Astrocyte of the spinal cord (primary cell): ENCODE measurements at regions not wholly inside any gene's neighbourhood (a gene's known extent, or its start where the extent isn't known, plus 50 kb on each side); places are given as distances from the start of the nearest gene placed in this dataset.

Source experiments
- DNase-seq: peaks from one replicate; pipeline ENCODE4 v3.0.0; 2011; ENCODE audit warnings: low read depth, low spot score
- H3K4me3 ChIP-seq: 2 replicates; pipeline ENCODE4 v1.5.1; 2011; ENCODE audit warnings: low read depth, mild to moderate bottlenecking, low read length, moderate library complexity
- in situ Hi-C: cut with HindIII; loops from 2 replicates; pipeline ENCODE4 v1.10.0; 2017; ENCODE audit warnings: low sequenced_read_pairs
- TF ChIP-seq, protein P1 (sequence below): IDR thresholded peaks from 2 replicates; pipeline ENCODE4 v1.5.1; 2012; ENCODE audit warnings: low read depth, mild to moderate bottlenecking, low read length, inconsistent platforms

GRCh38 chr2:58923869-58924268 lies 682.7 kb upstream of the FANCL start:
- TF ChIP-seq, protein P1, sequence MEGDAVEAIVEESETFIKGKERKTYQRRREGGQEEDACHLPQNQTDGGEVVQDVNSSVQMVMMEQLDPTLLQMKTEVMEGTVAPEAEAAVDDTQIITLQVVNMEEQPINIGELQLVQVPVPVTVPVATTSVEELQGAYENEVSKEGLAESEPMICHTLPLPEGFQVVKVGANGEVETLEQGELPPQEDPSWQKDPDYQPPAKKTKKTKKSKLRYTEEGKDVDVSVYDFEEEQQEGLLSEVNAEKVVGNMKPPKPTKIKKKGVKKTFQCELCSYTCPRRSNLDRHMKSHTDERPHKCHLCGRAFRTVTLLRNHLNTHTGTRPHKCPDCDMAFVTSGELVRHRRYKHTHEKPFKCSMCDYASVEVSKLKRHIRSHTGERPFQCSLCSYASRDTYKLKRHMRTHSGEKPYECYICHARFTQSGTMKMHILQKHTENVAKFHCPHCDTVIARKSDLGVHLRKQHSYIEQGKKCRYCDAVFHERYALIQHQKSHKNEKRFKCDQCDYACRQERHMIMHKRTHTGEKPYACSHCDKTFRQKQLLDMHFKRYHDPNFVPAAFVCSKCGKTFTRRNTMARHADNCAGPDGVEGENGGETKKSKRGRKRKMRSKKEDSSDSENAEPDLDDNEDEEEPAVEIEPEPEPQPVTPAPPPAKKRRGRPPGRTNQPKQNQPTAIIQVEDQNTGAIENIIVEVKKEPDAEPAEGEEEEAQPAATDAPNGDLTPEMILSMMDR, result no peak
- H3K4me3 ChIP-seq, result no peak overlapping the region
- DNase-seq, result peak; percentile 97
- in situ Hi-C loops, result no loop called here

- in situ Hi-C loops, result no loop called here
- H3K4me3 ChIP-seq, result no peak overlapping the region
- DNase-seq, result no peak
- TF ChIP-seq, protein P1, result no peak
Measured at GRCh38 chr2:58922245-58922644, 681.1 kb upstream of the FANCL start.

GRCh38 chr2:58921676-58922075 lies 680.6 kb upstream of the FANCL start:
- TF ChIP-seq, protein P1, result no peak
- in situ Hi-C loops, result no loop called here
- no peak overlapping the region for H3K4me3 ChIP-seq
- no peak for DNase-seq

DNA sequence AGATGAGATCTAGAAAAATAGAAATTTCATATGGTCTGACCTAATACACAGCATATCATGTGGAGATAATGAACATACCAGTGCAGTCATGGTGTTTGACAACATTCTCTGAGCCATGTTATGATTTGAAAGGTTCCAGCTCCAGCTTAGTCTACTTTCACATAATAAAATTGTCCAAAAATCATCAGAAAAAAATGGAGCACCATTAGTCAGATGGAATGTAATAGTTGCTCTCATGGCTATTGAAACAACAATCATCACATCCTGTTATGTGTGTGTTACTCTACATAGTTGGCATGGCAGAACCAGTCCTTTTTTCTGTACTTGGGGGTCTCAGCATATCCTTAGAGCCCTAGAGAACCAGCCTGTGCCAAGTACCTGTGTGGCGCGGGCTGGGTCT lies 678.9 kb upstream of the FANCL start:
- TF ChIP-seq, protein P1, result no peak
- in situ Hi-C loops, result no loop called here
- H3K4me3 ChIP-seq, result no peak overlapping the region
- peak; percentile 53 for DNase-seq

GRCh38 chr2:58919316-58919715 lies 678.2 kb upstream of the FANCL start:
- in situ Hi-C loops, result no loop called here
- H3K4me3 ChIP-seq, result no peak overlapping the region
- no peak for DNase-seq
- TF ChIP-seq, protein P1, result no peak

DNA sequence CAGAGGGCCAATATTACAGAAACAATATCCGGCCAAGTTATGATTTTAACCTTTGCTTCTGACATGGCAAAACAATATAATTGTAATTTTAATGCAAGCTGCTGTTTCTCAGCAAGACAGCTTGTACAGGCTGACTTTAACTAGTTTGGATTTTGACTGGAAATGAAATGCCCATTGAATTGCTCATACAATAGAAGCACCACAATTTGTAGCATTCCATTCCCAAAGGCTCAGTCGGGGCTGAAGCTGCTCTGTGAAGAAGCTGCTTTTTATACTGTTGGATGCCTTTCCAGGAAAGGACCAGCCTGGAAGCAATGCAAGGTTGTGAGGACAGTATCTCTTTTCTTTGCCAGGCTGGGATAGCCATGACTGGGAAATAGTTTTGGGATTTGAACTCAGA lies 677.0 kb upstream of the FANCL start:
- in situ Hi-C loops, result no loop called here
- TF ChIP-seq, protein P1, result no peak
- peak; percentile 77 for DNase-seq
- H3K4me3 ChIP-seq, result no peak overlapping the region

GRCh38 chr2:58917596-58917995 lies 676.5 kb upstream of the FANCL start:
- DNase-seq, result no peak
- no peak overlapping the region for H3K4me3 ChIP-seq
- TF ChIP-seq, protein P1, result no peak
- in situ Hi-C loops, result no loop called here
